CD14-positive monocyte (primary cell): ENCODE measurements at regions not wholly inside any gene's neighbourhood (a gene's known extent, or its start where the extent isn't known, plus 50 kb on each side); places are given as distances from the start of the nearest gene placed in this dataset.

Source experiments
- DNase-seq, 3 donors: peaks; one replicate each; pipeline ENCODE4 v3.0.0-alpha.2; 2011 to 2022
- H2AFZ ChIP-seq: 2 replicates; pipeline ENCODE4 v1.6.0; 2012; ENCODE audit warnings: mild to moderate bottlenecking, low read depth, low read length, inconsistent platforms; ENCODE audit not compliant: insufficient read depth, poor library complexity, severe bottlenecking
- H3K27ac ChIP-seq, 2 donors: 1 replicate in 1 of 2; 2 replicates in 1 of 2; pipeline ENCODE4 v1.5.1; 2012 to 2013; ENCODE audit warnings: low read length in 2 of 2, control low read depth in 1 of 2, inconsistent platforms in 1 of 2, low read depth in 1 of 2, mild to moderate bottlenecking in 1 of 2
- H3K27me3 ChIP-seq, 2 donors: one replicate each; pipeline versions ENCODE4 v1.6.0 to v1.6.1; 2011 to 2013; ENCODE audit warnings: low read length in 2 of 2; ENCODE audit not compliant: control insufficient read depth in 2 of 2, insufficient read depth in 2 of 2
- H3K36me3 ChIP-seq, 2 donors: replicated peaks in 1 of 2; 1 replicate in 1 of 2; 2 replicates in 1 of 2; pipeline versions ENCODE4 v1.5.1 to v1.6.1; 2012 to 2013; ENCODE audit warnings: low read length in 2 of 2, control low read depth in 1 of 2, inconsistent platforms in 1 of 2, mild to moderate bottlenecking in 1 of 2; ENCODE audit not compliant: insufficient read depth in 2 of 2, control insufficient read depth in 1 of 2
- H3K4me1 ChIP-seq, 2 donors: 1 replicate in 1 of 2; 2 replicates in 1 of 2; pipeline versions ENCODE4 v1.5.1 to v1.6.1; 2012 to 2013; ENCODE audit warnings: low read length in 2 of 2, control low read depth in 1 of 2, inconsistent platforms in 1 of 2, mild to moderate bottlenecking in 1 of 2, moderate library complexity in 1 of 2; ENCODE audit not compliant: insufficient read depth in 2 of 2, control insufficient read depth in 1 of 2
- H3K4me2 ChIP-seq: replicated peaks from 2 replicates; pipeline ENCODE3; 2012; ENCODE audit warnings: low read length, moderate library complexity, mild to moderate bottlenecking; ENCODE audit not compliant: poor library complexity, severe bottlenecking; ENCODE audit errors: extremely low read depth
- H3K4me3 ChIP-seq, 3 experiments: fragments of 200-600 bp in 1 of 3; sonication (generic) in 1 of 3; replicated peaks in 1 of 3; 1 replicate in 2 of 3; 2 replicates in 1 of 3; pipeline ENCODE4 v1.5.1; 2011 to 2013; ENCODE audit warnings: low read length in 3 of 3, mild to moderate bottlenecking in 3 of 3, control low read depth in 2 of 3, low read depth in 2 of 3, inconsistent platforms in 1 of 3, moderate library complexity in 1 of 3
- H3K79me2 ChIP-seq: 2 replicates; pipeline ENCODE4 v1.6.0; 2012; ENCODE audit warnings: mild to moderate bottlenecking, control low read depth, inconsistent platforms, low read length, moderate library complexity; ENCODE audit not compliant: insufficient read depth
- H3K9ac ChIP-seq: 2 replicates; pipeline ENCODE4 v1.6.0; 2017; ENCODE audit warnings: low read length, mild to moderate bottlenecking; ENCODE audit not compliant: insufficient read depth, poor library complexity, severe bottlenecking
- H3K9me3 ChIP-seq, 2 donors: replicated peaks in 1 of 2; 1 replicate in 1 of 2; 2 replicates in 1 of 2; pipeline versions ENCODE4 v1.5.1 to v1.6.1; 2012 to 2013; ENCODE audit warnings: low read length in 2 of 2, control low read depth in 1 of 2; ENCODE audit not compliant: control insufficient read depth in 1 of 2, insufficient read depth in 1 of 2
- H4K20me1 ChIP-seq: 2 replicates; pipeline ENCODE4 v1.6.0; 2012; ENCODE audit warnings: mild to moderate bottlenecking, low read length, control low read depth, moderate library complexity; ENCODE audit not compliant: insufficient read depth
- H3K27ac Mint-ChIP-seq, 7 donors: one replicate each; pipeline ENCODE4 v1.8.0; 2020; ENCODE audit warnings: mild to moderate bottlenecking in 7 of 7, mixed read lengths in 7 of 7, moderate library complexity in 6 of 7, inconsistent platforms in 2 of 7
- H3K27me3 Mint-ChIP-seq, 3 donors: one replicate each; pipeline ENCODE4 v1.8.0; 2021 to 2022; ENCODE audit warnings: low read depth in 3 of 3, mild to moderate bottlenecking in 3 of 3, mixed read lengths in 3 of 3, moderate library complexity in 3 of 3, inconsistent platforms in 1 of 3
- H3K36me3 Mint-ChIP-seq, 2 donors: one replicate each; pipeline ENCODE4 v1.8.0; 2020; ENCODE audit warnings: mixed read lengths in 2 of 2, inconsistent platforms in 1 of 2, mild to moderate bottlenecking in 1 of 2
- H3K4me1 Mint-ChIP-seq: one replicate; pipeline ENCODE4 v1.8.0; 2020; ENCODE audit warnings: mild to moderate bottlenecking, mixed read lengths
- H3K4me3 Mint-ChIP-seq, 2 donors: one replicate each; pipeline ENCODE4 v1.8.0; 2020; ENCODE audit warnings: mild to moderate bottlenecking in 2 of 2, mixed read lengths in 2 of 2, moderate library complexity in 1 of 2
- H3K9me3 Mint-ChIP-seq, 7 donors: one replicate each; pipeline ENCODE4 v1.8.0; 2020 to 2022; ENCODE audit warnings: mixed read lengths in 7 of 7, mild to moderate bottlenecking in 6 of 7, moderate library complexity in 6 of 7, inconsistent platforms in 2 of 7
- WGBS: methylation state at CpG from one replicate; pipeline ENCODE4 v1.1.5; 2013; ENCODE audit warnings: missing lambda C conversion rate; ENCODE audit not compliant: insufficient coverage; 5-methylcytosine and 5-hydroxymethylcytosine counted together
- intact Hi-C, 2 donors: fragments of 100-400 bp; cut with micrococcal nuclease; formaldehyde crosslinking; loops; one replicate each; pipeline versions ENCODE4 v1.15.0 to v1.15.1; 2023
- TF ChIP-seq, protein P1 (sequence below): fragments of 200-600 bp; IDR thresholded peaks from one replicate; pipeline ENCODE4 v1.8.0; 2022; ENCODE audit warnings: antibody characterized with exemption, mild to moderate bottlenecking

DNA sequence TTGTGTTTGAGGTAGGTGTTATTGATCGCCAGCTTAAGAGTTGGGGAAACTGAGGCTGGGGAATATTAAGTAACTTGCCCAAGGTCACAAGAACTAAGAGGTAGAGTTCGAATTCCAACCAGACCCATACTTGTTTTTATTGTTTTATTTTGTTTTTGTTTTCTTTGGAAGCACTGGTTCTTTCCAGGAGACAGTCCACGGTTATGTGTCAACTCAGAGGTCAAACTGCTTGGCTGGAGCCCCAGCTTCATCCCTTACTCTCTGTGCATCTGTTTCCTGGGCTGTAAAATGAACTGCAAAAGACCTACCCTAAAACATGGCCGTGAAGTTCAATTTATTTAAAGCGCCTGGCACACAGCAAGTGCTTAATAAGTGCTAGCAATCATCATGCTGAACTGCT, 74.4 kb upstream of the MAP1LC3B2 start:
- TF ChIP-seq, protein P1, sequence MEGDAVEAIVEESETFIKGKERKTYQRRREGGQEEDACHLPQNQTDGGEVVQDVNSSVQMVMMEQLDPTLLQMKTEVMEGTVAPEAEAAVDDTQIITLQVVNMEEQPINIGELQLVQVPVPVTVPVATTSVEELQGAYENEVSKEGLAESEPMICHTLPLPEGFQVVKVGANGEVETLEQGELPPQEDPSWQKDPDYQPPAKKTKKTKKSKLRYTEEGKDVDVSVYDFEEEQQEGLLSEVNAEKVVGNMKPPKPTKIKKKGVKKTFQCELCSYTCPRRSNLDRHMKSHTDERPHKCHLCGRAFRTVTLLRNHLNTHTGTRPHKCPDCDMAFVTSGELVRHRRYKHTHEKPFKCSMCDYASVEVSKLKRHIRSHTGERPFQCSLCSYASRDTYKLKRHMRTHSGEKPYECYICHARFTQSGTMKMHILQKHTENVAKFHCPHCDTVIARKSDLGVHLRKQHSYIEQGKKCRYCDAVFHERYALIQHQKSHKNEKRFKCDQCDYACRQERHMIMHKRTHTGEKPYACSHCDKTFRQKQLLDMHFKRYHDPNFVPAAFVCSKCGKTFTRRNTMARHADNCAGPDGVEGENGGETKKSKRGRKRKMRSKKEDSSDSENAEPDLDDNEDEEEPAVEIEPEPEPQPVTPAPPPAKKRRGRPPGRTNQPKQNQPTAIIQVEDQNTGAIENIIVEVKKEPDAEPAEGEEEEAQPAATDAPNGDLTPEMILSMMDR = no peak
- Histone ChIP-seq H3K4me3 (no peak overlapping the region), H3K79me2 (no peaks in the 10 kb centered on the region), H3K4me1 (no peaks in the 10 kb centered on the region), H3K9ac (no peak overlapping the region), H3K4me2 (no peak overlapping the region), H3K9me3 (peaks cover 10 to 16% of the 10 kb centered on the region in 2 donors), H2AFZ (no peak overlapping the region), H3K27me3 (no peaks in the 10 kb centered on the region), H3K36me3 (no peaks in the 10 kb centered on the region), H4K20me1 (no peaks in the 10 kb centered on the region), H3K27ac (no peak overlapping the region)
- intact Hi-C loops = no loop called here
- no peak overlapping the region for H3K4me3 Mint-ChIP-seq
- no peak for DNase-seq
- peaks cover 8 to 21% (median 17%) of the 10 kb centered on the region in 7 donors for H3K9me3 Mint-ChIP-seq
- no peaks in the 10 kb centered on the region for H3K4me1 Mint-ChIP-seq
- no peaks in the 10 kb centered on the region for H3K36me3 Mint-ChIP-seq
- WGBS = 72% methylated on average over 2 of the region's 5 CpGs
- peaks cover 2 to 4% (median 2%) of the 10 kb centered on the region in 3 donors for H3K27me3 Mint-ChIP-seq
- H3K27ac Mint-ChIP-seq = no peak overlapping the region

DNA sequence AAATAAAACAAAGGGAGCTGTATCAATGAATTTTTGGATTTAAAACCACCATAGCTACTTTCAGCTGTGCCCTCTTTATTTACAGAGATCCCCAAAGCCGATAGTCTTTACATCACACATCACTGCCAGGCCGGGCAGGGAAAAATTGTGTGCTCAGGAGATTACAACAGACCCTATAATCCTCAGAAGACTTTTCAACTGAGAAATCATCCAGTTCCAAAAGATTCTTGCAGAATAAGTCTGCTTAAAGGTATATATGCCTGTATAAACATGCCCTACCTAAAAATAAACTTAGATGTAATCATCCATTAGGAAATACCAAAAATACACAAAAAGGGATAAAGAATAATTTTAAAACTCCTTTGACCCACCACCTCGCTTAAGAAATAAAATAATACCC, 70.1 kb upstream of the MAP1LC3B2 start:
- H3K4me3 Mint-ChIP-seq = no peak overlapping the region
- peaks cover 5 to 8% of the 10 kb centered on the region in 2 donors for H3K4me1 ChIP-seq
- H4K20me1 ChIP-seq = no peaks in the 10 kb centered on the region
- H3K27me3 ChIP-seq = no peaks in the 10 kb centered on the region
- H3K36me3 Mint-ChIP-seq = no peaks in the 10 kb centered on the region
- H3K27ac ChIP-seq = no peak overlapping the region
- no peaks in the 10 kb centered on the region for H3K79me2 ChIP-seq
- intact Hi-C loops = no loop called here
- no peak overlapping the region for H3K9ac ChIP-seq
- no peak for DNase-seq
- peaks cover 22% of the 10 kb centered on the region for H3K4me1 Mint-ChIP-seq
- peaks cover 0 to 5% (median 2%) of the 10 kb centered on the region in 3 donors for H3K27me3 Mint-ChIP-seq
- H3K27ac Mint-ChIP-seq = no peak overlapping the region
- H3K9me3 Mint-ChIP-seq = peaks cover 8 to 21% (median 15%) of the 10 kb centered on the region in 7 donors
- WGBS = no CpG with 5 or more reads among the region's 3 CpGs
- no peaks in the 10 kb centered on the region for H3K36me3 ChIP-seq
- H3K4me3 ChIP-seq = no peak overlapping the region
- no peak overlapping the region for H3K4me2 ChIP-seq
- TF ChIP-seq, protein P1 = no peak
- H3K9me3 ChIP-seq = peaks cover 10 to 16% of the 10 kb centered on the region in 2 donors
- no peak overlapping the region for H2AFZ ChIP-seq
